Heart left ventricle (tissue), 16 donors: ENCODE measurements at regions not wholly inside any gene's neighbourhood (a gene's known extent, or its start where the extent isn't known, plus 50 kb on each side); places are given as distances from the start of the nearest gene placed in this dataset.

Experiments used
- ATAC-seq, 4 donors: fragments of 200-7000 bp; cut with Tn5 transposase; one replicate each; pipeline ENCODE4 v1.9.1; 2020 to 2022; ENCODE audit warnings: moderate library complexity in 4 of 4, mild to moderate bottlenecking in 3 of 4, moderate number of reproducible peaks in 1 of 4
- DNase-seq, 5 donors: peaks; one replicate each; pipeline ENCODE4 v3.0.0-alpha.2; 2020
- H3K27ac ChIP-seq, 12 donors: fragments of 200-600 bp; sonication (generic) in 4 of 12; one replicate each; pipeline versions ENCODE4 v1.5.0 to v1.8.0; 2016 to 2022; ENCODE audit warnings: mild to moderate bottlenecking in 2 of 12
- H3K27me3 ChIP-seq, 9 donors: fragments of 200-600 bp; sonication (generic) in 2 of 9; one replicate each; pipeline versions ENCODE4 v1.5.1 to v1.8.0; 2016 to 2022; ENCODE audit warnings: mild to moderate bottlenecking in 3 of 9
- H3K36me3 ChIP-seq, 9 donors: fragments of 200-600 bp; sonication (generic) in 2 of 9; one replicate each; pipeline versions ENCODE4 v1.5.0 to v1.8.0; 2018 to 2022; ENCODE audit warnings: mild to moderate bottlenecking in 2 of 9
- H3K4me1 ChIP-seq, 12 donors: fragments of 200-600 bp; sonication (generic) in 4 of 12; one replicate each; pipeline versions ENCODE4 v1.5.0 to v1.8.0; 2016 to 2022; ENCODE audit warnings: mild to moderate bottlenecking in 3 of 12
- H3K4me3 ChIP-seq, 12 donors: fragments of 200-600 bp; sonication (generic) in 4 of 12; one replicate each; pipeline versions ENCODE4 v1.5.0 to v1.8.0; 2017 to 2022; ENCODE audit warnings: mild to moderate bottlenecking in 9 of 12, moderate library complexity in 4 of 12
- H3K9me3 ChIP-seq, 12 donors: fragments of 200-600 bp; sonication (generic) in 4 of 12; one replicate each; pipeline versions ENCODE4 v1.5.0 to v1.8.0; 2016 to 2022; ENCODE audit warnings: mild to moderate bottlenecking in 1 of 12
- POLR2A ChIP-seq, 2 donors: fragments of 450-650 bp; IDR thresholded peaks; one replicate each; pipeline ENCODE4 v1.6.1; 2017; ENCODE audit warnings: antibody characterized with exemption in 2 of 2, mild to moderate bottlenecking in 2 of 2, moderate library complexity in 2 of 2
- WGBS, 4 donors: extraction: QIAGEN DNeasy Blood & Tissue Kit in 2 of 4; methylation state at CpG; one replicate each; pipeline versions ENCODE4 v1.1.5 to v1.1.7; 2013 to 2018; 5-methylcytosine and 5-hydroxymethylcytosine counted together
- intact Hi-C, 10 donors: fragments of 100-400 bp; cut with DNase I; formaldehyde crosslinking; loops; one replicate each; pipeline versions ENCODE4 v1.11.1 to v1.14.2; 2022
- TF ChIP-seq, protein P1 (sequence below), 12 donors: fragments of 200-600 bp; sonication (generic) in 4 of 12; IDR thresholded peaks; one replicate each; pipeline versions ENCODE4 v1.5.0 to v1.8.0; 2018 to 2022; ENCODE audit warnings: antibody characterized with exemption in 12 of 12, mild to moderate bottlenecking in 5 of 12
- donor health status: ischemic (EF 13 %, LVEDD 7.1; RV severe dilation, severe dysfunction).
- donor health status: healthy with polysubstance abuse.
- donor health status: DM: no; HTN: yes; CAD: no.
- donor health status: DM: no; HTN: no; CAD: no.
- donor health status: ischemic (EF 25% LVEDD 6.9; RV normal size, moderate dysfunction).
- donor health status: ischemic (EF 25% LVEDD 5.7; RV mildly dilated, moderate dysfunction).
- donor health status: healthy.
- donor health status: DM: yes; HTN: yes; CAD: no.
- donor health status: ischemic (EF 35%, LVEDD 5.7; RV mildly dilated, moderate dysfunction).
- donor health status: nonischemic (EF 11% LVEDD 7.7; RV severe dilation, severe dysfunction).
- donor health status: DM: yes; HTN: yes; CAD: no.
- donor health status: PGD.
- donor health status: ischemic (EF 29% LVEDD 5.4; RV normal size, mild dysfunction).
- donor health status: nonischemic (EF 23%, LVEDD 6.1; RV moderate dilation, normal function).

DNA sequence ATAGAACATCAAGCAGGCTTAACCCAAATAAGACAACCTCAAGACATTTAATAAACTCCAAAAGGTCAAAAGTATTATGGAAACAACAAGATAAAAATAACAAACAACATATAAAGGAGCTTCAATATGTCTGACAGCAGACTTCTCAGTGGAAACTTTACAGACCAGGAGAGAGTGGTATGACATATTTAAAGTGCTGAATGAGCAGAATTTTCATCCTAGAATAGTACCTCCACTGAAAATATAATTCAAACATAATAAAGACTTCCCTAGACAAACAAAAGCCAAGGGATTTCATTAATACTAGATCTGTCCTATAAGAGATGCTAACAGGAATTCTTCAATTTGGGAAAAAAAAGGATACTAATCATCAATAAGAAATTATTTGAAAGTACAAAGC is 1005.0 kb downstream of the TMTC2 start:
- DNase-seq (no peak), ATAC-seq (no peak)
- no peaks in the 10 kb centered on the region for H3K36me3 ChIP-seq
- H3K4me3 ChIP-seq = no peak overlapping the region
- TF ChIP-seq, protein P1, sequence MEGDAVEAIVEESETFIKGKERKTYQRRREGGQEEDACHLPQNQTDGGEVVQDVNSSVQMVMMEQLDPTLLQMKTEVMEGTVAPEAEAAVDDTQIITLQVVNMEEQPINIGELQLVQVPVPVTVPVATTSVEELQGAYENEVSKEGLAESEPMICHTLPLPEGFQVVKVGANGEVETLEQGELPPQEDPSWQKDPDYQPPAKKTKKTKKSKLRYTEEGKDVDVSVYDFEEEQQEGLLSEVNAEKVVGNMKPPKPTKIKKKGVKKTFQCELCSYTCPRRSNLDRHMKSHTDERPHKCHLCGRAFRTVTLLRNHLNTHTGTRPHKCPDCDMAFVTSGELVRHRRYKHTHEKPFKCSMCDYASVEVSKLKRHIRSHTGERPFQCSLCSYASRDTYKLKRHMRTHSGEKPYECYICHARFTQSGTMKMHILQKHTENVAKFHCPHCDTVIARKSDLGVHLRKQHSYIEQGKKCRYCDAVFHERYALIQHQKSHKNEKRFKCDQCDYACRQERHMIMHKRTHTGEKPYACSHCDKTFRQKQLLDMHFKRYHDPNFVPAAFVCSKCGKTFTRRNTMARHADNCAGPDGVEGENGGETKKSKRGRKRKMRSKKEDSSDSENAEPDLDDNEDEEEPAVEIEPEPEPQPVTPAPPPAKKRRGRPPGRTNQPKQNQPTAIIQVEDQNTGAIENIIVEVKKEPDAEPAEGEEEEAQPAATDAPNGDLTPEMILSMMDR (IDR thresholded peaks at IDR 0.05) = no peak
- H3K27me3 ChIP-seq = no peaks in the 10 kb centered on the region
- intact Hi-C loops = no loop called here
- peaks cover 0 to 14% (median 0%) of the 10 kb centered on the region in 12 donors for H3K9me3 ChIP-seq
- H3K27ac ChIP-seq = no peak overlapping the region
- no peaks in the 10 kb centered on the region for H3K4me1 ChIP-seq

DNA sequence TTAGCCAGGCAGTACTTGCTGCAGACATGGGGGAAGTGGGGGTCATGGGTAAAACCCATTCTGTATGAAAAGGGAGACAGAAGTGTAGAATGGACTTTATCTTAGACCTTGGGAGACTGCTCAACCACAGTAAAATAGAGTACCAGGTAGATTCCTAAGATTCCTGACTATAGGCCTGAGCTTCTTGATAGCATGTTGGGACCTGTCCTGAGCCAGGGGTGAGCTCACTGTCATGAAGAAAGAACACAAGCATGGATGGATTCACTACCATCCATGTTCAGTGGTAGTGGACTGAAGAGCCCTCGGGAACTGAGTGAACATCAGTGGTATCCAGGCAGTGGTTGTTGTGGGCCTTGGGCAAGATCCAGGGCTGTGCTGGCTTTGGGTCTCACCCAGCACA is 1003.8 kb downstream of the TMTC2 start:
- peaks cover 0 to 16% (median 0%) of the 10 kb centered on the region in 12 donors for H3K9me3 ChIP-seq
- H3K4me1 ChIP-seq = no peaks in the 10 kb centered on the region
- WGBS, 4 donors = 73 to 89% (median 86%) methylated on average over 1 of the region's 1 CpG
- no peak for DNase-seq
- H3K36me3 ChIP-seq = no peaks in the 10 kb centered on the region
- H3K4me3 ChIP-seq = no peak overlapping the region
- ATAC-seq = no peak
- no peaks in the 10 kb centered on the region for H3K27me3 ChIP-seq
- no peak overlapping the region for H3K27ac ChIP-seq
- TF ChIP-seq POLR2A (IDR thresholded peaks at IDR 0.05) = no peak
- TF ChIP-seq, protein P1 (IDR thresholded peaks at IDR 0.05) = no peak
- intact Hi-C loops = no loop called here

DNA sequence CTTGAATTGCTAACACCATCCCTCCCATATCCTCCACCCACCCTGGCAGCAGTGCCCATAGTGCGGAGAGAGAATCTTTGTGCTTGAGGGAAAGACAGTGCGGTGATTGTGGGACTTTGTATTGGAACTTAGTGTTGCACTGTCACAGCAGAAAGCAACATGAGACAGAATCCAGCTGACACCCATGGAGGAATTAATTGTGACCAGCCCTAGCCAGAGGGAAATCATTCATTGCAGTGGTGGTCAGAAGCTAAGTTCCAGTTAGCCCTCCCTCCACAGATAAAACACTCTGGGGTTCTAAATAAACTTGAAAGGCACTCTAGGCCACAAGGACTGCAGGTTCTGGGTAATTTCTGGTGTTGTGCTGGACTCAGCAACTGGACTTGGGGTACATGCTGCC is 1002.6 kb downstream of the TMTC2 start:
- Histone ChIP-seq H3K27ac (no peak overlapping the region), H3K9me3 (peaks cover 0 to 16% (median 0%) of the 10 kb centered on the region in 12 donors), H3K4me3 (no peak overlapping the region), H3K36me3 (no peaks in the 10 kb centered on the region), H3K4me1 (no peaks in the 10 kb centered on the region), H3K27me3 (no peaks in the 10 kb centered on the region)
- WGBS, 4 donors = 77 to 98% (median 95%) methylated on average over 2 of the region's 2 CpGs
- DNase-seq = no peak
- no peak for TF ChIP-seq POLR2A (IDR thresholded peaks at IDR 0.05)
- TF ChIP-seq, protein P1 (IDR thresholded peaks at IDR 0.05) = no peak
- intact Hi-C loops = no loop called here
- no peak for ATAC-seq

DNA sequence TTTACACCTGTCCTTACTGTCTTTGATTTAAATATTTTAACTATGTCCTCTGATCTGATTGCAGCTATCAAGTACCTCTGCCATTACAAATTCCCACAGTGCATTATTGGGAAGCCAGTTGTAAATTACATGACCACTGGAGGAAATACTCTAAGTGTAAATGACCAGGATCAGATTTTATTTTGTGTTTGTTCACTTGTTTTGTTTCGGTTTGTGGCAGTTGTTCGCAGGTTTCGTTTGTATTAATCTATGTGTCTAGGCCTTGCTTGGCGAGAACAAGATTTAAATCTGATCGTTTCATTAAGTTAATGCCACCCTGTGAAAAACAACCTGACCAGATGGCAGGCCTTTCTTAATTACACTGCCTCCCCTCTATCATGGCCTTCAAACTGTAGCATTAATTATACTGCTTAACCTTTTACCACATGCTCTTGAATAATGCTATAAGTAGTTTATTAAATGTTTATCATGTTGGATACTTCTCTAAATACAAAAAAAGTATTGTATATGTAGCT is 990.1 kb downstream of the TMTC2 start:
- Histone ChIP-seq H3K36me3 (no peaks in the 10 kb centered on the region), H3K27ac (no peak overlapping the region), H3K4me1 (peaks cover 0 to 5% (median 0%) of the 10 kb centered on the region in 12 donors), H3K4me3 (no peak overlapping the region), H3K9me3 (peaks cover 0 to 5% (median 0%) of the 10 kb centered on the region in 12 donors), H3K27me3 (no peaks in the 10 kb centered on the region)
- TF ChIP-seq POLR2A (IDR thresholded peaks at IDR 0.05) = no peak
- TF ChIP-seq, protein P1 (IDR thresholded peaks at IDR 0.05) = no peak
- no peak for DNase-seq
- intact Hi-C loops = no loop called here
- no peak for ATAC-seq
- WGBS, 4 donors = 83 to 95% (median 94%) methylated on average over 5 of the region's 5 CpGs
